ENCODE measurements at regions not wholly inside any gene's neighbourhood (a gene's known extent, or its start where the extent isn't known, plus 50 kb on each side); places are given as distances from the start of the nearest gene placed in this dataset.
A peak's percentile ranks its signal among the peaks of the same experiment; 100 is the strongest.
"Not testable (repeated sequence)": the region's sequence is repeated elsewhere in the genome, so short reads cannot be mapped to it uniquely, and the experiment has no call there.

DNA sequence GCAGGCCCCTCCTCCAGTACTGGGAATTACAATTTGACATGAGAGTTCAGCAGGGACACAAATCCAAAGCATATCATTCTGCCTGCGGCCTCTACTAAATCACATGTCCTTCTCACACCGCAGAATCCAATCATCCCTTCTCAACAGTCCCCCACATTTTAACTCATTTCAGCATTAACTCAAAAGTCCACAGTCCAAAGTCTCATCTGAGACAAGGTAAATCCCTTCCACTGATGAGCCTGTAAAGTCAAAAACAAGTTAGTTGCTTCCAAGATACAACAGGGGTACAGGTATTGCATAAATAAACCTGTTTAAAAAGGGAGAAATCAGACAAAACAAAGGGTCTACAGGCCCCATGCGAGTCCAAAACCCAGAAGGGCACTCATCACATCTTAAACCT is 64.0 kb downstream of the EBNA1BP2 start:
- ATAC-seq (no peak), DNase-seq (ENCODE audit: low spot score) (no peak)
- intact Hi-C loops (cut with DNase I): no loop called here

DNA sequence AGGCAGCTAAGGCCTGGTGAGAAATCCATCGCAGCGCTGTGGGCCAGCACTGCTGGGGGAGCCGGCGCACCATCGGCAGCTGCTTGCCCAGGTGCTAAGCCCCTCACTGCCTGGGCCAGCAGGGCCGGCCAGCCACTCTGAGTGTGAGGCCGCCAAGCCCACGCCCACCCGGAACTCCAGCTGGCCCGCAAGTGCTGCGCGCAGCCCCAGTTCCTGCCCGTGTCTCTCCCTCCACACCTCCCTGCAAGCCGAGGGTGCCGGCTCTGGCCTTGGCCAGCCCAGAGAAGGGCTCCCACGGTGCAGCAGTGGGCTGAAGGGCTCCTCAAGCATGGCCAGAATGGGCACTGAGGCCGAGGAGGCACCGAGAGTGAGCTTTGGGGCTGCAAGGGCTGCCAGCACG is 64.4 kb downstream of the EBNA1BP2 start:
- no peak for ATAC-seq

DNA sequence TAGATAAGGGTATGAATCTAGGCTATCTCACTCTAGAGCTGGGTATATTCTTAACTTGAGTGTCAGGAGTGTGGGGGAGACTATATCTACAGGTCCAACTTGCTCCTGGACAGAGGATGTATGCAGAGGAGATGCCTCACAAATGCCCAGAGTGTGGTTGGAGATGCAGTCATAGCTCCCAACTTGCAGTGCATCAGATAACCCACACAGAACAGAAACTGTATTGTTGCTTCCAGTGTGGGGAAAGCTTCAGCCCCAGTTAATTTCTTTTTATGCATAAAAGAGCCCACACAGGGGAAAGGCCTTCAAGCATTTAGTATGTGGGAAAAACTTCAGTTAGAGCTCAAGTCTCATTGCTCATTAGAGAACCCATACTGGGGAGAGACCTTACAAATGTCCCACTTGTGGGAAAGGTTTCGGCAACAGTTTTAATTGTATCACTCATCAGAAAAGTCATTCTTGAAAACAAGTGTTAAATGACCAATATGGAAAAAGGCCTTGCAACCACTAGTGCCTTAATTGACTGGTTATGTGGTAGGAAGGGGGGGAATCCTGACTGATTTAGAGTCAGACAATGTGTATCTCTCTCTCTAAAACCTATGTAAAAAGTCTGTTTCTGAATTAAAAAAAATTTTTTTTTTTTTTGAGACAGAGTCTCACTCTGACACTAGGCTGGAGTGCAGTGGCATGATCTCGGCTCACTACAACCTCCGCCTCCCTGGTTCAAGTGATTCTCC is 67.9 kb downstream of the EBNA1BP2 start:
- no peak for DNase-seq (ENCODE audit: low spot score)
- ATAC-seq: no peak
- intact Hi-C loops (cut with DNase I): no loop called here

More for the DNA sequence above, 64.4 kb downstream of the EBNA1BP2 start:
- DNase-seq (ENCODE audit: low spot score): no peak
- intact Hi-C loops (cut with DNase I): no loop called here

DNA sequence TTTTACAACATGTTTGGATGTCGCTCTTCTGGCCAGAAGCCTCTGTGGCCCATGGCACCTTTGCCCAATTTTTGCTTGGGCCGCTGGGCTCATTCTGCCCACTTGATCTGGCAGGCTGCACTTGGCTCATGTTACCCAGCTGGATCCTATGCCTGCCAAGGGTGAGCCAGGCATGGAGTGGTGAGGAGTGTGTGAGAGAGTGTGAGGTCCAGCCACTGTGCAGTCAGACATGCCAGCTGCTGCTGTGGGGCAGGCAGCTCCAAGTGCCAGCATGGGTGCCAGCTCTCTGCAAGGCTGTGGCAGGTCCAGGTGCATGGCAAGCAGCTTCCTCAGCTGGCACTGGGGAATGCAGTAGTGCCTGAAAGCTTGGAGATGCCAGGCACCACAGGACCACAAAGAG is 71.0 kb downstream of the EBNA1BP2 start:
- DNase-seq (ENCODE audit: low spot score) (no peak), ATAC-seq (no peak)
- intact Hi-C loops (cut with DNase I): no loop called here

DNA sequence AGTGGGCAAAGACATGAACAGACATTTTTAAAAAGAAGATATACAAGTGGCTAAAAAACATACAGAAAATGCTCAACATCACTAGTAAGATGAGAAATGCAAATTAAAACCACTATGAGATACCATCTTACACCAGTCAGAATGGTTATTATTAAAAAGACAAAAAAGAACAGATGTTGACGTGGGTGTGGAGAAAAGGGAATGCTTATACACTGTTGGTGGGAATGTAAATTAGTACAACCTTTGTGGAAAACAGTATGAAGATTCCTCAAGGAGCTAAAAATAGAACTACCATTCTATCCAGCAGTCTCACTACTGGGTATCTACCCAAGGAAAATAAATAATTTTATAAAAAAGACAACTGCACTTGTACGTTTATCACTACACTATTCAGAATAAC is 73.9 kb downstream of the EBNA1BP2 start:
- ATAC-seq (no peak), DNase-seq (ENCODE audit: low spot score) (no peak)
- intact Hi-C loops (cut with DNase I): no loop called here

DNA sequence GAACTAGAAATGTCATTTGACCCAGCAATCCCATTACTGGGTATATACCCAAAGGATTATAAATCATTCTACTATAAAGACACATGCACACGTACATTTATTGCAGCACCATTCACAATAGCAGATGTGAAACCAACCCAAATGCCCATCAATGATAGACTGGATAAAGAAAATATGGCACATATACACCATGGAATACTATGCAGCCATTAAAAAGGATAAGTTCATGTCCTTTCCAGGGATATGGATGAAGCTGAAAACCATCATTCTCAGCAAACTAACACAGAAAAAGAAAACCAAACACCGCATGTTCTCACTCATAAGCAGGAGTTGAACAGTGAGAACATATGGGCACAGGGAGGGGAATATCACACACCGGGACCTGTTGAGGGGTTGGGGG is 75.6 kb downstream of the EBNA1BP2 start:
- not testable (repeated sequence) for ATAC-seq

DNA sequence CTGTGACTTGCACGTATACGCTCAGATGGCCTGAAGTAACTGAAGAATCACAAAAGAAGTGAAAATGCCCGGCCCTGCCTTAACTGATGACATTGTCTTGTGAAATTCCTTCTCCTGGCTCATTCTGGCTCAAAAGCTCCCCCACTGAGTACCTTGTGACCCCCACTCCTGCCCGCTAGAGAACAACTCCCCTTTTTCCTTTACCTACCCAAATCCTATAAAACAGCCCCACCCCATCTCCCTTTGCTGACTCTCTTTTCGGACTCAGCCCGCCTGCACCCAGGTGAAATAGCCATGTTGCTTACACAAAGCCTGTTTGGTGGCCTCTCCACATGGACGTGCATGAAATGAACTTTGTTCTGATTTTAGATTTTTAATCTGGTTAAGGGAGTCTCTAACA is 81.3 kb downstream of the EBNA1BP2 start:
- intact Hi-C loops (cut with DNase I); DNase-seq (ENCODE audit: low spot score); ATAC-seq: not testable (repeated sequence)

More for the DNA sequence above, 75.6 kb downstream of the EBNA1BP2 start:
- intact Hi-C loops (cut with DNase I); DNase-seq (ENCODE audit: low spot score): not testable (repeated sequence)

DNA sequence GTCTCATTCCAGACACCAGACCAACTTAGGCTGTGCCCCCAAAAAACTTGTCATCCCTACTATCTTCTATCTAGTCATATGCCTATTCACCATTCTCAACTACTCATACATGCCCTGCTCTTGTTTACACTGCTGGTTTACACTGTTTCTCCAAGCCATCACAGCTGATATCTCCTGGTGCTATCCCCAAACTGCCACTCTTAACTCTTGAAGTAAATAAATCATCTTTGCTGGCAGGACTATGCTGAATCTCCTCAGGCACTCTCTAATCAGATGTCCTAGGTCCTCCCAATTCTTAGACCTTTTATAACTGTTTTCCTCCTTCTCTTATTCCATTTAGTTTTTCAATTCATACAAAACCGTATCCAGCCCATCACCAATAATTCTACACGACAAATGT is 81.9 kb downstream of the EBNA1BP2 start:
- DNase-seq (ENCODE audit: low spot score); intact Hi-C loops (cut with DNase I); ATAC-seq: not testable (repeated sequence)

DNA sequence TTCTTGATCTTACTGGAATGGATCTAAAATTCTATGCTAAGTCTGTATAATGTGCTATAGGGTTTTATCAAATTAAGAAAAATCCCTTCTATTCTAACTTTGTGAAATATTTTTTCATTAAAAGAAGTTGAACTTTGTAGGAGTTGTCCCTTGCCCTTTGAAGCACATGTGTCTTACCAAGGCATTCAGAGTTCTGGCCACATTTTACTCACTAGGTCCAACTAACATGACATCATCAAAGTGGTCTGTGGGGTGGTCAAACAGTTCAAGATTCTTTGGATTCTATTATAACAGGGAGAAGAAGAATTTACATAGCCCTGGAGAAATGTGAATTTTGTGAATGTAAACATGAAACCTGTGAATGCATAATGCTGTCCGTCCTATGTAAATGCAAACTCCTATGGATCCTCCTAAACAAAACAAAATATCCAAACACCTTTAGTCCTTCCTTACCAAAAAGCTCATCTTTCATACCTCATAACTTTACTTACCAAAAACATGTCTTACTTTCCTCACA is 88.7 kb downstream of the EBNA1BP2 start:
- DNase-seq (ENCODE audit: low spot score) (no peak), ATAC-seq (no peak)
- intact Hi-C loops (cut with DNase I): no loop called here

DNA sequence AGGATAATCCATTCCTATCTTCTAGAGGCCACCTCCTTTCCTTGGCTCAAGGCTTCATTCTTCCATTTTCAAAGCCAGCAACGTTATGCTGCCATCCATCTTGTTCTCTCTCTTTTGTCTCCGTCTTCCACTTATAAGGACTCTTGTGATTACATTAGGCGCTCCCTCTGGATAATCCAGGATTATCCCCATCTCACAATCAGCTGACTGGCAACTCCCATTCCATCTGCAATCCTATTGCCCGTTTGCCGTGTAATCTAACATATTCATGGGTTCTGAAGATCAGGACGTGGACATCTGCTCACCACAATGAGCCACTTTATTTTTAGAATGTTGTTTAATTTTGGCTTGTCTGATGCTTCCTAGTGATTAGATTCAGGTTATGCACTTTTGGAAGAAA is 89.3 kb downstream of the EBNA1BP2 start:
- no peak for ATAC-seq
- intact Hi-C loops (cut with DNase I): no loop called here

DNA sequence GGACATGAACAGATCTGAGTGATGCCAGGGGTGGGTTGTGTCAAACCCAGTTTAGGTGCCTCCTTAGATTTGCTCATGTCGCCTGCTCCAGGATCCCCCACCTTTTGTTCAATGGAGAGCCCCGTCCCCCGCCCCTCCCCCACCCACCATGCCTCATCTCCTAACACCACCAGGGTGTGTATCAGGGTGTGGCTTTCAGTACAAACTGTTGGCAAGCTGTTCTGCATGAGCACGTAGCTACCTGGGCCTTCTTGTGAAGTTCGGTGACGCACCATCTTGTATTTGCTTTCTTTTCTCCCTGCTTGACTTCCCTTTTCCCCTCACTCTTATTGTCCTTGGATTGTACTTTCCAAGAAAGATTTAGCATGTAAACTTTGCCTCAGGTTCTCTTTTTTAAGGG is 94.8 kb downstream of the EBNA1BP2 start:
- DNase-seq (ENCODE audit: low spot score) (no peak), ATAC-seq (no peak)
- intact Hi-C loops (cut with DNase I): loop anchor here (10.0 kb wide), 1 partner anchor 282 kb away; no protein-coding TSS in a partner anchor

More for the DNA sequence above, 89.3 kb downstream of the EBNA1BP2 start:
- no peak for DNase-seq (ENCODE audit: low spot score)

DNA sequence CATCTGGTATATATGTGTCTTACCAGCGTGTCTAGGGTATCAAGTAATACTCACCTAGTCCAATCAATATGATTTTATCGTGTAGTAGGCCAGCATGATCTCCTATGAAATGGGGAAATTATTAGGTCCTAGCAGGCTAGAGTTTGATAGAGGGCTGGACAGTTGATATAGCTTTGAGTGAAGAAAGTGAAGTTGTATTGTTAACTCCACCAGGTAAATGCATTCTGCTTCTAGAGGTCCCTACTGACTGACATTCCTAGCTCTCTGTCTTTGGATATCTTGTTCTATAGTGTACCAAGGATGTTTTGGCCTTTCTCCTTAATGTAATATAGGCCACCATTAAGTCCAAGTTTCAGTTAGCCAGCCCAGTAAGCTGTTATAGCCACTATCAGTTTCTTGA is 97.4 kb downstream of the EBNA1BP2 start:
- intact Hi-C loops (cut with DNase I): loop anchor here (5.0 to 10.0 kb wide), 2 partner anchors 152 to 280 kb away; no protein-coding TSS in a partner anchor
- ATAC-seq (no peak), DNase-seq (ENCODE audit: low spot score) (no peak)

DNA sequence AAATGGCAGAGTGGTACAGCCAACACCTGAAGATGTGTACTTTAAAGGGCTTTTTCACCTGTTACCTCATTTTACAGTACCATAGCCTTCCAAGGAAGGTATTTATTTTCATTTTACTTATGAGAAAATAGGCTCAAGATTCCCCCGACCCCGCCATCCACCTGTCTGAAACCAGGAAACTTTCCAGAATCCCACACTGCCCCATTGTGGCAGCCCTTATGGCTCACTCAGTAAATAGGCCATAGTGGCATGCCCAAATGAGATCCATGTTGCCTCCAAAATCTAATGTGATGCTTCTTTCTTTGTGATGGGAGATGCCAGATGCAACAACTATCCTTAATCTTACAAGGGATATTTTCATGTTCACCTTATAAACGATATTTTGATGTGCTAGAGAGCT is 97.8 kb downstream of the EBNA1BP2 start:
- DNase-seq (ENCODE audit: low spot score): no peak
- ATAC-seq: no peak
- intact Hi-C loops (cut with DNase I): loop anchor here (5.0 to 10.0 kb wide), 2 partner anchors 152 to 279 kb away; no protein-coding TSS in a partner anchor

DNA sequence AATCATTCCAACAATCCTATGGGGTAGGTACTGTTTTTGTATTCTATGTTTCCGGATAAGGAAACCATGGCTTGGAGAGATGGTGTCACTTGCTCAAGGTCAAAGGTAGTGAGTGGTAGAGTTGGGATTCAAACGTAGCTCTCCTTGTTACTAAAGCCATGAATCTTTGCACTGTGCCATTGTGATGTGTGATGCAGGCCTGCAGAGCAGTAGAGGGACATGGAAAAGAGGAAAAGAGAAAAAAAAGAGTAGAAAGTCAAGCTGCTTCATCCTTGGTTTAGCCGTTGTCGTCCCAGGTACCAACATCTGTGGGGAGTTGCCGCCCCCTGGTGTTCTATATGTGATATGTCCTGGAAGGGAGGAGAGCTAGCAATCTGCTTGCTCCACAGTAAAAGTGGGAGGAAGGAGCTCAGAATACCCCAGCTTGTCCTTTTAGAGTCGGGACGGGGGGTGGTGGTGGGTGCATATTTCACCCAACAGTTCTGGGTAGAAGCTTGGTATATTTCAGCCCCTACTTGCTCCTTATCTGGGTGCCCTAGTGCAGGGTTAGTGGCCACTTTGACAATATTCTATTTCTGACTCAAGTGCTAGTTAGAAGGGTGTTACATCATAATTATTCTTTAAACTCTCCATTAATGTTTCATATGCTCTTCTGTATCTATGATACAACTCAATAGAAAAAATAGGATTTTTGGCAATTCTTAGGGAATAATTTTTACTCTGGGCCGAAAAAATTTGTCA is 98.4 kb downstream of the EBNA1BP2 start:
- DNase-seq (ENCODE audit: low spot score) (peak; percentile 82), ATAC-seq (peak; percentile 85)
- intact Hi-C loops (cut with DNase I): loop anchor here (5.0 to 10.0 kb wide), 2 partner anchors 151 to 279 kb away; no protein-coding TSS in a partner anchor

DNA sequence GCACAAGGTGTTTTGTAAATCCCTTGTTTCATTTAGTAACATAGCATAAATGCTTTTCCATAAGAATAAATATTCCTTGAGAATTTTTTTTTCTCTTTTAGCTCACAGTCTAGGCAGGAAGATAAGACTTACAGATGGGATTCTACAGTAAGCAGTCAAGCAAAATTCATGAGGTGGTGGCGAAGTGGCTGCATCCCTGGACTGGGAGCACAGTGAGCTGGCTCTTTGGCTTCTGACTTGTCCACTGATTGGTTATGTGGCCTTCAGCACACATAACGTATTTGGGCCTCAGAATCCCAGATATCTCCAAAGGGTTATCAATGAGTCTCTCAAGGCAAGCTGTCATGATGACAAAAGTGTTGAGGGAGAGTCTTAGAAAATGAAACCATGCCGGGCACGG is 99.8 kb downstream of the EBNA1BP2 start:
- DNase-seq (ENCODE audit: low spot score) (no peak), ATAC-seq (no peak)
- intact Hi-C loops (cut with DNase I): loop anchor here (5.0 to 10.0 kb wide), 2 partner anchors 150 to 278 kb away; no protein-coding TSS in a partner anchor

DNA sequence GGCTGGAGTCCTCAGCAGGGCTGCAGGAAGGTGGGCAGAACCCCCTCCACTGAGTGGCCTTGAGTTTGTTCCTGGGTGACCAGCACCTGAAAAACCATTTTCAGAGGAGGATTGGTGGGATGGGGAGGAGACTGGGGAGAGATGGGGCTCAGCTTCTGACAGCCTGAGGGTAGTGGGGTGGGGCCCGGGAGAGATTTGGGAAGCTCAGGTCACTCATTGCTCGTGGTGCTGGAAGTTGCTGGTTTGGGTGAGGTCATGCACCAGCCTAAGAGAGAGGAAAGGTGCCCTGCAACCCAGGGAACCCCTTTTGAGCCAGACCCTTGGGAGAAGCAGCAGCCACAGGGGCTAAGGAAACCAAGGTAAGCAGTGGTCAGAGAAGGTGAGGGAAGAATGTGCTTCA is 100.8 kb downstream of the EBNA1BP2 start:
- DNase-seq (ENCODE audit: low spot score) (no peak), ATAC-seq (no peak)
- intact Hi-C loops (cut with DNase I): loop anchor here (5.0 to 10.0 kb wide), 2 partner anchors 149 to 276 kb away; no protein-coding TSS in a partner anchor

DNA sequence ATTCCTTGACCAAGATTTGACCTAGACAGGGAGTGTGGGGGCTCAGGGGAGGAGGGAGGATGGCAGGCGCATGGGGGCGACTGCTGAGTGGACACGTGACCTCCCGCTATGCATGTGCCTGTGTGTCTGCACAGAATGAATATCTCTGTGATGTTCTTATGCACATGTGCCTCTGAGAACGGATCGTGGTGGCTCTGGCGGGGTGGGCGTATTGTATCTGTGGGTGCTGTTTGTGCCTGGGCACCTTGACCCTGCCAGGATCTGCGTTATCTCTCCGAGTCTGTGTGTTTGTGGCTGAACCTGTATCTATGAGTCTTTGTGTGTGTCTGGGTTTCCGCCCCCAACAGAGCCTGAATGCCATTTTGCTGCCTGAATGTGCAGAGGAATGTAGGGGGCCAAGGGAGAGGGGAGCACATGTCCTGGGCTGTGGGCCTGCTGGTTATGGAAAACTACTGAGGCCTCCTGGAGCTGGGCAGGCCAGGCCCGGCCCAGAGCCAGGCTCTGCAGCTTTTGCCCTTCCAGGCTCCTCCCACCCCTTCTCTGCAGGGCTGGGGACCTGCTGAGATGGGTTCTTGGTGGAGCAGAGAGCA is 102.5 kb downstream of the EBNA1BP2 start:
- intact Hi-C loops (cut with DNase I): loop anchor here (5.0 to 10.0 kb wide), 2 partner anchors 147 to 275 kb away; no protein-coding TSS in a partner anchor
- DNase-seq (ENCODE audit: low spot score): no peak
- peak; percentile 70 for ATAC-seq

DNA sequence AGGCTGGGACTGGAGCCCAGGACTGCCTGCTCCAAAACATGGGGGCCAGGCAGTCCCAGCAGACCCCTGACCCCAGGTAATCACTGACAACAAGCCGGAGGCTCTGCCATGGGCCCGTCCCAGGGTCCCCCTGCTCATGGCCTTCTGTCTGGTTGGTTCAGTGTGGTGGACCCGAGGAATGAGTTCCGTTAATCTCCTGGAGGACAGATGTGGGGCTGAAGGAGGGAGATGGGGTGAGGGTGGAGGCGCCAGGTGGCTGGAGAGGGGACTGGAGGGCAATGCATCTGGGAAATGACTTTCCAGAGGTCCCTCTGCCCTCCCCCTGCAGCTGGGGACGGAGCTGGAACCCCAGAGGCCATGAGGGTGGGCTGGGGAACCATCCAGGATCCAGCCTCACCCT is 103.2 kb downstream of the EBNA1BP2 start:
- no peak for DNase-seq (ENCODE audit: low spot score)
- no peak for ATAC-seq
- intact Hi-C loops (cut with DNase I): no loop called here

All from sciatic nerve (tissue), 2 donors.